ENCODE measurements at regions not wholly inside any gene's neighbourhood (a gene's known extent, or its start where the extent isn't known, plus 50 kb on each side); places are given as distances from the start of the nearest gene placed in this dataset.

DNA sequence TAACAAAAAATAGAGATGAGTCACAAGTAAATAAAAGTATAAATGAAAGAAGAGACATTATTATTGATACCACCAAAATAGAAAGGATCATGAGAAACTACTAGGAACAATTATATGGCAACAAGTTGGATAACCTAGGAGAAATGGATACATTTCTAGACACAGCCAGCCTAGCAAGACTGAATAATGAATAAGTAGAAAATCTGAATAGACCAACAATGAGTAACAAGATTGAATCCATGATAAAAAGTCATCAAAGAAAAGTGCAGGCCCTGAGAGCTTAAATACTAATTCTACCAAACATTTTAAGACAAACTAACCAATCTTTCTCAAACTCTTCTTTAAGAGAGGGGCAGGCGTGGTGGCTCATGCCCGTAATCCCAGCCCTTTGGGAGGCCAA lies 538.6 kb upstream of the PBX1 start:
- Histone ChIP-seq H2BK20ac (ENCODE audit: low read depth, low read length, poor library complexity, severe bottlenecking) (no peak overlapping the region), H4K91ac (ENCODE audit: insufficient read length, low read depth, low read length) (no peak overlapping the region), H3K23me2 (ENCODE audit: insufficient read length, low read depth, low read length, poor library complexity, severe bottlenecking) (no peaks in the 10 kb centered on the region), H3K4me1 (ENCODE audit: insufficient read depth, low read length) (no peaks in the 10 kb centered on the region), H3K79me2 (ENCODE audit: insufficient read depth, low read length) (no peaks in the 10 kb centered on the region), H3T11ph (ENCODE audit: low read length) (no peak overlapping the region), H3K27me3 (ENCODE audit: insufficient read depth, low read length) (no peaks in the 10 kb centered on the region), H2AK5ac (ENCODE audit: insufficient read length, low read length) (no peak overlapping the region), H3K56ac (ENCODE audit: insufficient read length, low read depth, low read length) (no peak overlapping the region), H4K8ac (replicated peaks; ENCODE audit: insufficient read length, low read depth, low read length) (no peak overlapping the region), H3K9ac (ENCODE audit: extremely low read depth, insufficient read length, low read length) (no peak overlapping the region), H3K79me1 (ENCODE audit: insufficient read depth, low read depth, low read length, poor library complexity, severe bottlenecking) (no peaks in the 10 kb centered on the region), H2BK120ac (ENCODE audit: low read depth, low read length, poor library complexity, severe bottlenecking) (no peak overlapping the region), H3K14ac (ENCODE audit: insufficient read depth, low read length) (no peak overlapping the region), H3K9me3 (ENCODE audit: control insufficient read depth, low read depth, low read length) (no peaks in the 10 kb centered on the region), H2BK5ac (ENCODE audit: insufficient read length, low read length) (no peak overlapping the region), H2AFZ (ENCODE audit: low read length) (no peak overlapping the region), H3K27ac (ENCODE audit: insufficient read length, low read depth, low read length) (no peak overlapping the region), H3K4me2 (ENCODE audit: insufficient read depth, insufficient read length, low read length) (no peak overlapping the region), H2BK12ac (ENCODE audit: insufficient read length, low read depth, low read length) (no peak overlapping the region), H2BK15ac (ENCODE audit: low read depth, low read length) (no peak overlapping the region), H4K5ac (ENCODE audit: insufficient read length, low read depth, low read length) (no peak overlapping the region), H4K20me1 (ENCODE audit: control insufficient read depth, insufficient read depth, insufficient read length) (no peaks in the 10 kb centered on the region), H3K23ac (ENCODE audit: insufficient read length, low read depth, low read length) (no peak overlapping the region), H3K4ac (ENCODE audit: low read depth, low read length) (no peak overlapping the region), H3K18ac (ENCODE audit: insufficient read length, low read depth, low read length) (no peak overlapping the region)
- H3K27ac Mint-ChIP-seq, result no peak overlapping the region
- H3K4me3 Mint-ChIP-seq, result no peak overlapping the region
- peaks cover 5 to 7% of the 10 kb centered on the region in 2 experiments; a peak in 3 of 5 replicates for H3K9me3 Mint-ChIP-seq
- TF ChIP-seq, protein P1, sequence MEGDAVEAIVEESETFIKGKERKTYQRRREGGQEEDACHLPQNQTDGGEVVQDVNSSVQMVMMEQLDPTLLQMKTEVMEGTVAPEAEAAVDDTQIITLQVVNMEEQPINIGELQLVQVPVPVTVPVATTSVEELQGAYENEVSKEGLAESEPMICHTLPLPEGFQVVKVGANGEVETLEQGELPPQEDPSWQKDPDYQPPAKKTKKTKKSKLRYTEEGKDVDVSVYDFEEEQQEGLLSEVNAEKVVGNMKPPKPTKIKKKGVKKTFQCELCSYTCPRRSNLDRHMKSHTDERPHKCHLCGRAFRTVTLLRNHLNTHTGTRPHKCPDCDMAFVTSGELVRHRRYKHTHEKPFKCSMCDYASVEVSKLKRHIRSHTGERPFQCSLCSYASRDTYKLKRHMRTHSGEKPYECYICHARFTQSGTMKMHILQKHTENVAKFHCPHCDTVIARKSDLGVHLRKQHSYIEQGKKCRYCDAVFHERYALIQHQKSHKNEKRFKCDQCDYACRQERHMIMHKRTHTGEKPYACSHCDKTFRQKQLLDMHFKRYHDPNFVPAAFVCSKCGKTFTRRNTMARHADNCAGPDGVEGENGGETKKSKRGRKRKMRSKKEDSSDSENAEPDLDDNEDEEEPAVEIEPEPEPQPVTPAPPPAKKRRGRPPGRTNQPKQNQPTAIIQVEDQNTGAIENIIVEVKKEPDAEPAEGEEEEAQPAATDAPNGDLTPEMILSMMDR (conservative IDR thresholded peaks at IDR 0.05), result no peak
- no peaks in the 10 kb centered on the region for H3K27me3 Mint-ChIP-seq (ENCODE audit: low read depth)
- WGBS (ENCODE audit: extremely low coverage, insufficient read length, low lambda C conversion rate), result no CpG with 5 or more reads among the region's 2 CpGs
- H3K4me1 Mint-ChIP-seq, result no peaks in the 10 kb centered on the region
- peaks cover 0 to 6% (median 5%) of the 10 kb centered on the region in 3 experiments; a peak in 4 of 7 replicates for H3K36me3 Mint-ChIP-seq (ENCODE audit: insufficient read depth in 1 of 3, low read depth in 3 of 3)
- DNase-seq, result no peak
